OCI-LY7 (cell line): ENCODE measurements at regions not wholly inside any gene's neighbourhood (a gene's known extent, or its start where the extent isn't known, plus 50 kb on each side); places are given as distances from the start of the nearest gene placed in this dataset.

ENCODE experiments used
- EZH2phosphoT487 ChIP-seq: fragments of 200-600 bp; sonication (generic); IDR thresholded peaks from 2 replicates; pipeline ENCODE4 v1.6.1; 2018; ENCODE audit warnings: low read depth, borderline replicate concordance, mild to moderate bottlenecking, mixed run types, antibody characterized with exemption, low read length, moderate library complexity, mixed read lengths
- TF ChIP-seq, protein P1 (sequence below): fragments of 200-600 bp; sonication (generic); conservative IDR thresholded peaks from 2 replicates; pipeline ENCODE4 v1.5.1; 2014; ENCODE audit warnings: mild to moderate bottlenecking, antibody characterized with exemption, low read length, moderate library complexity, mixed read lengths

- TF ChIP-seq, protein P1, sequence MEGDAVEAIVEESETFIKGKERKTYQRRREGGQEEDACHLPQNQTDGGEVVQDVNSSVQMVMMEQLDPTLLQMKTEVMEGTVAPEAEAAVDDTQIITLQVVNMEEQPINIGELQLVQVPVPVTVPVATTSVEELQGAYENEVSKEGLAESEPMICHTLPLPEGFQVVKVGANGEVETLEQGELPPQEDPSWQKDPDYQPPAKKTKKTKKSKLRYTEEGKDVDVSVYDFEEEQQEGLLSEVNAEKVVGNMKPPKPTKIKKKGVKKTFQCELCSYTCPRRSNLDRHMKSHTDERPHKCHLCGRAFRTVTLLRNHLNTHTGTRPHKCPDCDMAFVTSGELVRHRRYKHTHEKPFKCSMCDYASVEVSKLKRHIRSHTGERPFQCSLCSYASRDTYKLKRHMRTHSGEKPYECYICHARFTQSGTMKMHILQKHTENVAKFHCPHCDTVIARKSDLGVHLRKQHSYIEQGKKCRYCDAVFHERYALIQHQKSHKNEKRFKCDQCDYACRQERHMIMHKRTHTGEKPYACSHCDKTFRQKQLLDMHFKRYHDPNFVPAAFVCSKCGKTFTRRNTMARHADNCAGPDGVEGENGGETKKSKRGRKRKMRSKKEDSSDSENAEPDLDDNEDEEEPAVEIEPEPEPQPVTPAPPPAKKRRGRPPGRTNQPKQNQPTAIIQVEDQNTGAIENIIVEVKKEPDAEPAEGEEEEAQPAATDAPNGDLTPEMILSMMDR: no peak
- no peak for TF ChIP-seq EZH2phosphoT487
These were observed 267.1 kb upstream of the ASIC2 start for GRCh38 chr17:33560165-33560564.
